ENCODE measurements at regions not wholly inside any gene's neighbourhood (a gene's known extent, or its start where the extent isn't known, plus 50 kb on each side); places are given as distances from the start of the nearest gene placed in this dataset.

- ChIA-PET CTCF (no interaction called here), POLR2A (no interaction called here)
- no peaks in the 10 kb centered on the region for H3K4me1 Mint-ChIP-seq
- peaks cover 0 to 18% (median 4%) of the 10 kb centered on the region in 11 donors for H3K9me3 Mint-ChIP-seq
- H3K4me3 Mint-ChIP-seq = no peak overlapping the region
- no peaks in the 10 kb centered on the region for H3K36me3 Mint-ChIP-seq
- no peaks in the 10 kb centered on the region for H3K27me3 Mint-ChIP-seq
- intact Hi-C loops (cut with micrococcal nuclease) = no loop called here
- H3K36me3 ChIP-seq (ENCODE audit: control insufficient read depth in 2 of 3, insufficient read depth in 3 of 3, low read length in 3 of 3) = no peaks in the 10 kb centered on the region
- H3K27ac ChIP-seq (ENCODE audit: low read depth, low read length) = no peak overlapping the region
- DNase-seq (no peak), ATAC-seq (no peak)
- no peaks in the 10 kb centered on the region for H3K9me3 ChIP-seq (ENCODE audit: control insufficient read depth in 2 of 3, low read length in 3 of 3)
- no peaks in the 10 kb centered on the region for H3K4me1 ChIP-seq (ENCODE audit: control insufficient read depth in 2 of 2, insufficient read depth in 2 of 2, low read length in 2 of 2)
- H3K27me3 ChIP-seq (ENCODE audit: control insufficient read depth in 2 of 2, insufficient read depth in 2 of 2, low read length in 2 of 2) = no peaks in the 10 kb centered on the region
- no peak overlapping the region for H3K4me3 ChIP-seq (ENCODE audit: low read length)
- H3K27ac Mint-ChIP-seq = no peak overlapping the region
Measured at GRCh38 chr3:73945541-73945940, 320.8 kb upstream of the PDZRN3 start.

DNA sequence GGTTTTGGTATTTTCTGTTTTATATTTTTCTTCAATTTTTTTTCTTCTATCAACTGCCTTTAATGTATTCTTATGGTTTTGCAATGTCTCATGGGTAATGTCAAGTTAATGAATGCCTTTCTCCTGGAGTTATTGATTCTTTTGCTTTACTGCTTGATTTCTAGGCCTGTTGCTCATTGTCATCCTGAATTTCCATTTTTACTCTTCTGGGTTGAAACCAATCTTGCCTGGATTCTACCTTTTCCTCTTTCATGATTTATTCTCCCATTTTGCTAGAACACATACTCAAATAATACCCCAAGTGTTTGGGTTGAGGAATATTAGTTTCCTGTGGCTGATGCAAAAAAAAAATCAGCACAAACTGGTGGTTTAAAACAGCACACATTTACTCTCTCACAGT, 315.2 kb upstream of the PDZRN3 start:
- no peaks in the 10 kb centered on the region for H3K27me3 ChIP-seq (ENCODE audit: control insufficient read depth in 2 of 2, insufficient read depth in 2 of 2, low read length in 2 of 2)
- no peaks in the 10 kb centered on the region for H3K4me1 Mint-ChIP-seq
- ChIA-PET POLR2A (no interaction called here), CTCF (no interaction called here)
- H3K4me3 ChIP-seq (ENCODE audit: low read length) = no peak overlapping the region
- no peaks in the 10 kb centered on the region for H3K36me3 ChIP-seq (ENCODE audit: control insufficient read depth in 2 of 3, insufficient read depth in 3 of 3, low read length in 3 of 3)
- peaks cover 0 to 23% (median 5%) of the 10 kb centered on the region in 11 donors for H3K9me3 Mint-ChIP-seq
- ATAC-seq (no peak), DNase-seq (no peak)
- no peak overlapping the region for H3K27ac Mint-ChIP-seq
- no peaks in the 10 kb centered on the region for H3K36me3 Mint-ChIP-seq
- intact Hi-C loops (cut with micrococcal nuclease) = no loop called here
- no peak overlapping the region for H3K27ac ChIP-seq (ENCODE audit: low read depth, low read length)
- no peaks in the 10 kb centered on the region for H3K4me1 ChIP-seq (ENCODE audit: control insufficient read depth in 2 of 2, insufficient read depth in 2 of 2, low read length in 2 of 2)
- no peaks in the 10 kb centered on the region for H3K27me3 Mint-ChIP-seq
- no peaks in the 10 kb centered on the region for H3K9me3 ChIP-seq (ENCODE audit: control insufficient read depth in 2 of 3, low read length in 3 of 3)
- no peak overlapping the region for H3K4me3 Mint-ChIP-seq

GRCh38 chr3:73933585-73933984, 308.8 kb upstream of the PDZRN3 start:
- DNase-seq (no peak), ATAC-seq (no peak)
- Mint-ChIP-seq H3K9me3 (peaks cover 0 to 11% (median 5%) of the 10 kb centered on the region in 11 donors), H3K36me3 (no peaks in the 10 kb centered on the region), H3K27ac (no peak overlapping the region), H3K4me3 (no peak overlapping the region), H3K4me1 (no peaks in the 10 kb centered on the region), H3K27me3 (no peaks in the 10 kb centered on the region)
- no peaks in the 10 kb centered on the region for H3K9me3 ChIP-seq (ENCODE audit: control insufficient read depth in 2 of 3, low read length in 3 of 3)
- no peak overlapping the region for H3K4me3 ChIP-seq (ENCODE audit: low read length)
- no peaks in the 10 kb centered on the region for H3K4me1 ChIP-seq (ENCODE audit: control insufficient read depth in 2 of 2, insufficient read depth in 2 of 2, low read length in 2 of 2)
- intact Hi-C loops (cut with micrococcal nuclease) = no loop called here
- H3K36me3 ChIP-seq (ENCODE audit: control insufficient read depth in 2 of 3, insufficient read depth in 3 of 3, low read length in 3 of 3) = no peaks in the 10 kb centered on the region
- no peaks in the 10 kb centered on the region for H3K27me3 ChIP-seq (ENCODE audit: control insufficient read depth in 2 of 2, insufficient read depth in 2 of 2, low read length in 2 of 2)
- ChIA-PET CTCF (no interaction called here), POLR2A (no interaction called here)
- no peak overlapping the region for H3K27ac ChIP-seq (ENCODE audit: low read depth, low read length)

DNA sequence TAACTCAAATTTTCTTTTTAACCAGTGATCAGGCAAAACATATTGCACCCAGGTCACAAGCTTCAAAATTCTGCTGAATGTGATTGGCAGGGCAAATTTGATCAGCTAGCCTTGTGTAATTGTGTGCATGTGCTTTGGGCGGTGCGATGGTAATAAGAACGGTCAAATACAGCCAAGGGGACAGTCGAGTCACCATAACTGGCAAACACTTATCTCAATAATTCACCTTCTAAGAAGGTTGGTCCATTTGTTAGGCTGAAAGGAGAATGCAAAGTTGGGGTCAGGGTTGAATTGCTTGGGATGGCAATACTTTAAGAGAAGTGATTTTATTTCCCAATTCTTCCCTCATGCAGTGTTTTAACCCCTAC, 302.4 kb upstream of the PDZRN3 start:
- intact Hi-C loops (cut with micrococcal nuclease) = no loop called here
- H3K27me3 ChIP-seq (ENCODE audit: control insufficient read depth in 2 of 2, insufficient read depth in 2 of 2, low read length in 2 of 2) = no peaks in the 10 kb centered on the region
- no peak overlapping the region for H3K27ac Mint-ChIP-seq
- H3K4me3 Mint-ChIP-seq = no peak overlapping the region
- H3K4me1 Mint-ChIP-seq = no peaks in the 10 kb centered on the region
- H3K9me3 ChIP-seq (ENCODE audit: control insufficient read depth in 2 of 3, low read length in 3 of 3) = no peaks in the 10 kb centered on the region
- H3K36me3 ChIP-seq (ENCODE audit: control insufficient read depth in 2 of 3, insufficient read depth in 3 of 3, low read length in 3 of 3) = no peaks in the 10 kb centered on the region
- ATAC-seq = no peak
- ChIA-PET CTCF (no interaction called here), POLR2A (no interaction called here)
- H3K4me3 ChIP-seq (ENCODE audit: low read length) = no peak overlapping the region
- no peaks in the 10 kb centered on the region for H3K36me3 Mint-ChIP-seq
- H3K27ac ChIP-seq (ENCODE audit: low read depth, low read length) = no peak overlapping the region
- no peaks in the 10 kb centered on the region for H3K27me3 Mint-ChIP-seq
- H3K9me3 Mint-ChIP-seq = peaks cover 0 to 24% (median 3%) of the 10 kb centered on the region in 11 donors
- H3K4me1 ChIP-seq (ENCODE audit: control insufficient read depth in 2 of 2, insufficient read depth in 2 of 2, low read length in 2 of 2) = no peaks in the 10 kb centered on the region
- no peak for DNase-seq

DNA sequence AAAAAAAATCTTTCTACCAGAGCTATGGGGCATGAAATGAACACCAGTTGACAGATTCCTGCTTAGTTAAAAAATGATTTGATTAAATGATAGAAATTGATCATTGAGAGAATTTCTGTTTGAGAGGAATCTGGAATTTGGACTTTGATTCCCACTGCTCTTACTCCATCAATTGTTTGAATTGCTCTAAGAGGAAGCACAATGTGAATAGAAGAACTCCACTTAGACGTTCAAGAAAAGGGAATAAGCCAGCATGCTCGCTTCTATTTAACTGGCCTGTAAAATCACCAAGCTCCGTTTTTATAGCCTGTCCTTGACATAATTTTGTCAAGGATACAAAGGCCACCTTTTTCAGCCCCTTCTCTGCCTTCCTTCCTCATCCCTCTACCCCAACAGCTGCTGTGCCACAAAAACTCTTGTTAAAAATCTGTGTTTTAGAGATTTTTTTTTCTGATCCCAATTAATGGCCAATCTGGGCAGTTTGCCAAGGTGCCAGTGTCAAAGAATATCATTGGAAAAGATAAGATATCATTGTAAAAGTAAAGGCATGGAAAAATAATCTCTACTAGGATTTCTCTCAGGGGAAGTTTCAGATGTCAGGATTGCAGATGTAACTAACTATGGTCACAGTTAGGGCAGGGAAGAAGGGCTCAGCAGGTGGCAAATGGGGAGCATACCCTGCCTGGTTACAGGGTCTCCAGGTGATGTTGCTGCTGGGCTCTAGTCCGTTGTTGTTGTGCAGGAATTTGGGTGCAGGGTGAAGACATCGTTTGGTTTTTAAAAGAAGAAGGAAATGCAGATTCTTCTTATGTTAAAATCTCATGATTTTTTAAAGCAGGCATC, 301.8 kb upstream of the PDZRN3 start:
- no peaks in the 10 kb centered on the region for H3K27me3 Mint-ChIP-seq
- H3K36me3 Mint-ChIP-seq = no peaks in the 10 kb centered on the region
- Histone ChIP-seq H3K36me3 (ENCODE audit: control insufficient read depth in 2 of 3, insufficient read depth in 3 of 3, low read length in 3 of 3) (no peaks in the 10 kb centered on the region), H3K27ac (ENCODE audit: low read depth, low read length) (no peak overlapping the region), H3K27me3 (ENCODE audit: control insufficient read depth in 2 of 2, insufficient read depth in 2 of 2, low read length in 2 of 2) (no peaks in the 10 kb centered on the region), H3K4me3 (ENCODE audit: low read length) (no peak overlapping the region), H3K9me3 (ENCODE audit: control insufficient read depth in 2 of 3, low read length in 3 of 3) (no peaks in the 10 kb centered on the region), H3K4me1 (ENCODE audit: control insufficient read depth in 2 of 2, insufficient read depth in 2 of 2, low read length in 2 of 2) (no peaks in the 10 kb centered on the region)
- ChIA-PET POLR2A (no interaction called here), CTCF (no interaction called here)
- no peak for DNase-seq
- no peak overlapping the region for H3K27ac Mint-ChIP-seq
- intact Hi-C loops (cut with micrococcal nuclease) = no loop called here
- ATAC-seq = no peak
- H3K9me3 Mint-ChIP-seq = peaks cover 0 to 24% (median 1%) of the 10 kb centered on the region in 11 donors
- H3K4me3 Mint-ChIP-seq = no peak overlapping the region
- H3K4me1 Mint-ChIP-seq = no peaks in the 10 kb centered on the region

DNA sequence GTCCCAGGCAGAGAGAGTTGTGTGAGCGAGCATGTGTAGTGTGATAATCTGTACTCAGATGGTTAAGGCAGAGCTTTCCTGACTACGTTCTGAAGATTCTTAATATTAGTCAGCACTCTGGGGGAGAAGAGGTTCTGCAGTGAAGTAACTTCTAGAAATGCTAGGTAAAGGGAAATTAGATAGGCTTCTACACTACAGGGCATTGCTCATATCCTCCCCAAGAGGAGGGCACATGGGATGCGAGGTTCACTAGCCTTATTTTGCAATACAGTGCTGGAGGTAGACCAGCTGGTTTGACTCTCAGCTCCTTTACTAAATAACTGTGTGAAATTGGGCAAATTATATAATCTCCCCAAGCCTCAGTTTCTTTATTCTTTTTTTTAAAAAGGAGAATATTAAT, 300.3 kb upstream of the PDZRN3 start:
- no peaks in the 10 kb centered on the region for H3K36me3 Mint-ChIP-seq
- intact Hi-C loops (cut with micrococcal nuclease) = no loop called here
- Histone ChIP-seq H3K27me3 (ENCODE audit: control insufficient read depth in 2 of 2, insufficient read depth in 2 of 2, low read length in 2 of 2) (no peaks in the 10 kb centered on the region), H3K9me3 (ENCODE audit: control insufficient read depth in 2 of 3, low read length in 3 of 3) (no peaks in the 10 kb centered on the region), H3K27ac (ENCODE audit: low read depth, low read length) (no peak overlapping the region), H3K4me3 (ENCODE audit: low read length) (no peak overlapping the region), H3K4me1 (ENCODE audit: control insufficient read depth in 2 of 2, insufficient read depth in 2 of 2, low read length in 2 of 2) (no peaks in the 10 kb centered on the region), H3K36me3 (ENCODE audit: control insufficient read depth in 2 of 3, insufficient read depth in 3 of 3, low read length in 3 of 3) (no peaks in the 10 kb centered on the region)
- DNase-seq (no peak), ATAC-seq (no peak)
- no peaks in the 10 kb centered on the region for H3K4me1 Mint-ChIP-seq
- no peak overlapping the region for H3K27ac Mint-ChIP-seq
- H3K27me3 Mint-ChIP-seq = no peaks in the 10 kb centered on the region
- ChIA-PET POLR2A (no interaction called here), CTCF (no interaction called here)
- H3K9me3 Mint-ChIP-seq = peaks cover 0 to 24% (median 0%) of the 10 kb centered on the region in 11 donors
- no peak overlapping the region for H3K4me3 Mint-ChIP-seq

- Histone ChIP-seq H3K36me3 (ENCODE audit: control insufficient read depth in 2 of 3, insufficient read depth in 3 of 3, low read length in 3 of 3) (no peaks in the 10 kb centered on the region), H3K27ac (ENCODE audit: low read depth, low read length) (no peak overlapping the region), H3K4me1 (ENCODE audit: control insufficient read depth in 2 of 2, insufficient read depth in 2 of 2, low read length in 2 of 2) (no peaks in the 10 kb centered on the region), H3K9me3 (ENCODE audit: control insufficient read depth in 2 of 3, low read length in 3 of 3) (no peaks in the 10 kb centered on the region), H3K27me3 (ENCODE audit: control insufficient read depth in 2 of 2, insufficient read depth in 2 of 2, low read length in 2 of 2) (no peaks in the 10 kb centered on the region), H3K4me3 (ENCODE audit: low read length) (no peak overlapping the region)
- Mint-ChIP-seq H3K4me3 (no peak overlapping the region), H3K27me3 (no peaks in the 10 kb centered on the region), H3K4me1 (no peaks in the 10 kb centered on the region), H3K36me3 (no peaks in the 10 kb centered on the region), H3K9me3 (peaks cover 0 to 17% (median 0%) of the 10 kb centered on the region in 11 donors), H3K27ac (no peak overlapping the region)
- intact Hi-C loops (cut with micrococcal nuclease) = no loop called here
- CTCF ChIA-PET = no interaction called here
- no peak for ATAC-seq
- no peak for DNase-seq
- POLR2A ChIA-PET = no interaction called here
Measured at GRCh38 chr3:73924048-73924447, 299.3 kb upstream of the PDZRN3 start.

All from naive thymus-derived CD4-positive, alpha-beta T cell (primary cell).